SK-N-MC (cell line): ENCODE measurements at regions not wholly inside any gene's neighbourhood (a gene's known extent, or its start where the extent isn't known, plus 50 kb on each side); places are given as distances from the start of the nearest gene placed in this dataset.

Experiments used
- EZH2 ChIP-seq: fragments of 200-600 bp; sonication (generic); IDR thresholded peaks from one replicate; pipeline ENCODE4 v1.6.1; 2017; ENCODE audit warnings: antibody characterized with exemption
- POLR2AphosphoS5 ChIP-seq: IDR thresholded peaks from 2 replicates; pipeline ENCODE4 v1.6.1; 2012; ENCODE audit warnings: mild to moderate bottlenecking, low read depth, low read length, borderline replicate concordance

GRCh38 chr18:67710639-67711038 lies 194.1 kb upstream of the DSEL start:
- TF ChIP-seq POLR2AphosphoS5 (no peak), EZH2 (no peak)
